ENCODE measurements at regions not wholly inside any gene's neighbourhood (a gene's known extent, or its start where the extent isn't known, plus 50 kb on each side); places are given as distances from the start of the nearest gene placed in this dataset.

- TF ChIP-seq CTCF (conservative IDR thresholded peaks at IDR 0.05), result no peak
- TF ChIP-seq ZFX (IDR thresholded peaks at IDR 0.05), result no peak
Measured at GRCh38 chr4:38590046-38590445, 74.0 kb upstream of the KLF3 start.

All from C4-2B (cell line).